Activated CD8-positive, alpha-beta T cell treated with anti-CD3 and anti-CD28 coated beads for 36 hours (primary cell): ENCODE measurements at regions not wholly inside any gene's neighbourhood (a gene's known extent, or its start where the extent isn't known, plus 50 kb on each side); places are given as distances from the start of the nearest gene placed in this dataset.
"Not testable (repeated sequence)": the region's sequence is repeated elsewhere in the genome, so short reads cannot be mapped to it uniquely, and the experiment has no call there.

Experiments
- ATAC-seq: fragments of 200-7000 bp; cut with Tn5 transposase; one replicate; pipeline ENCODE4 v1.10.0; 2021; ENCODE audit warnings: mild to moderate bottlenecking, moderate library complexity
- CTCF ChIA-PET: fragments of 350-600 bp; sonication (Branson Sonifier 250); formaldehyde crosslinking; loops from one replicate; lab custom pipeline; 2021; ENCODE audit warnings: antibody characterized with exemption; lab: Charles Lee
- POLR2A ChIA-PET: fragments of 350-600 bp; sonication (Branson Sonifier 250); formaldehyde crosslinking; loops from one replicate; lab custom pipeline; 2021; ENCODE audit warnings: antibody characterized with exemption; lab: Charles Lee
- DNase-seq: peaks from one replicate; pipeline ENCODE4 v3.0.0-alpha.2; 2020
- H3K27ac Mint-ChIP-seq: one replicate; pipeline ENCODE4 v1.8.0; 2021; ENCODE audit warnings: mild to moderate bottlenecking, mixed read lengths
- H3K27me3 Mint-ChIP-seq: one replicate; pipeline ENCODE4 v1.8.0; 2021; ENCODE audit warnings: mixed read lengths
- H3K36me3 Mint-ChIP-seq: one replicate; pipeline ENCODE4 v1.8.0; 2021; ENCODE audit warnings: low read depth, mixed read lengths
- H3K4me1 Mint-ChIP-seq: one replicate; pipeline ENCODE4 v1.8.0; 2021; ENCODE audit warnings: low read depth, mixed read lengths
- H3K4me3 Mint-ChIP-seq: one replicate; pipeline ENCODE4 v1.8.0; 2021; ENCODE audit warnings: mild to moderate bottlenecking, moderate library complexity, mixed read lengths
- H3K9me3 Mint-ChIP-seq: one replicate; pipeline ENCODE4 v1.8.0; 2021; ENCODE audit warnings: mixed read lengths
- intact Hi-C: fragments of 100-400 bp; cut with micrococcal nuclease; formaldehyde crosslinking; loops from one replicate; pipeline ENCODE4 v1.10.0; 2022
- TF ChIP-seq, protein P1 (sequence below): fragments of 200-600 bp; IDR thresholded peaks from one replicate; pipeline ENCODE4 v1.8.0; 2022; ENCODE audit warnings: antibody characterized with exemption, mild to moderate bottlenecking

DNA sequence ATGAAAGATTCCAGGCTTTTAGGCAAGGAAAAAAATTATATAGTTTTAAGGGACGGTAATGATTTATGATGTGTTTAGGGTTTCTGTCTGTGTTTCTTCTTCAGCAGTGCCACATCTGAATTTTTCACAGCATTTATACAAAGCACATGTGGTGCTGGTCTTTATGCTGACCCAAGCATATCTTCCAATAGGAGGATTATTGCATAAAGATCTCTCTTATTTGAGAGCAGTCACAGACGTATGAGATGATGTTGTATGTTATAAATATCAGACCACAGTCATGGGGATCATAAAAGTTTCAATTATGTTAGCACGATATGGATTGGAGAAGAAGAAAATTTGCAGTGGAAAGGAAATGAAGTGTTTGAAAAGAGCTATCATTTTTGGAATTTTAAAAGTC lies 150.9 kb downstream of the RASEF start:
- Mint-ChIP-seq H3K27ac (no peak overlapping the region), H3K4me3 (no peak overlapping the region), H3K9me3 (peaks cover 15% of the 10 kb centered on the region), H3K36me3 (no peaks in the 10 kb centered on the region), H3K4me1 (no peaks in the 10 kb centered on the region), H3K27me3 (no peaks in the 10 kb centered on the region)
- DNase-seq (no peak), ATAC-seq (no peak)
- ChIA-PET CTCF (no interaction called here), POLR2A (no interaction called here)
- TF ChIP-seq, protein P1, sequence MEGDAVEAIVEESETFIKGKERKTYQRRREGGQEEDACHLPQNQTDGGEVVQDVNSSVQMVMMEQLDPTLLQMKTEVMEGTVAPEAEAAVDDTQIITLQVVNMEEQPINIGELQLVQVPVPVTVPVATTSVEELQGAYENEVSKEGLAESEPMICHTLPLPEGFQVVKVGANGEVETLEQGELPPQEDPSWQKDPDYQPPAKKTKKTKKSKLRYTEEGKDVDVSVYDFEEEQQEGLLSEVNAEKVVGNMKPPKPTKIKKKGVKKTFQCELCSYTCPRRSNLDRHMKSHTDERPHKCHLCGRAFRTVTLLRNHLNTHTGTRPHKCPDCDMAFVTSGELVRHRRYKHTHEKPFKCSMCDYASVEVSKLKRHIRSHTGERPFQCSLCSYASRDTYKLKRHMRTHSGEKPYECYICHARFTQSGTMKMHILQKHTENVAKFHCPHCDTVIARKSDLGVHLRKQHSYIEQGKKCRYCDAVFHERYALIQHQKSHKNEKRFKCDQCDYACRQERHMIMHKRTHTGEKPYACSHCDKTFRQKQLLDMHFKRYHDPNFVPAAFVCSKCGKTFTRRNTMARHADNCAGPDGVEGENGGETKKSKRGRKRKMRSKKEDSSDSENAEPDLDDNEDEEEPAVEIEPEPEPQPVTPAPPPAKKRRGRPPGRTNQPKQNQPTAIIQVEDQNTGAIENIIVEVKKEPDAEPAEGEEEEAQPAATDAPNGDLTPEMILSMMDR, result no peak
- intact Hi-C loops, result no loop called here

- intact Hi-C loops, result no loop called here
- Mint-ChIP-seq H3K4me1 (no peaks in the 10 kb centered on the region), H3K4me3 (no peak overlapping the region), H3K27ac (no peak overlapping the region), H3K27me3 (no peaks in the 10 kb centered on the region), H3K9me3 (peaks cover 17% of the 10 kb centered on the region), H3K36me3 (no peaks in the 10 kb centered on the region)
- TF ChIP-seq, protein P1, result no peak
- ChIA-PET POLR2A (no interaction called here), CTCF (no interaction called here)
- ATAC-seq (no peak), DNase-seq (no peak)
Observed at GRCh38 chr9:82912645-82913044, 150.3 kb downstream of the RASEF start.

GRCh38 chr9:82916238-82916637 lies 146.7 kb downstream of the RASEF start:
- CTCF ChIA-PET, H3K27me3 Mint-ChIP-seq, DNase-seq, ATAC-seq, POLR2A ChIA-PET, H3K4me1 Mint-ChIP-seq, H3K4me3 Mint-ChIP-seq, intact Hi-C loops, H3K27ac Mint-ChIP-seq, H3K36me3 Mint-ChIP-seq: not testable (repeated sequence)
- H3K9me3 Mint-ChIP-seq, result peaks cover 17% of the 10 kb centered on the region

DNA sequence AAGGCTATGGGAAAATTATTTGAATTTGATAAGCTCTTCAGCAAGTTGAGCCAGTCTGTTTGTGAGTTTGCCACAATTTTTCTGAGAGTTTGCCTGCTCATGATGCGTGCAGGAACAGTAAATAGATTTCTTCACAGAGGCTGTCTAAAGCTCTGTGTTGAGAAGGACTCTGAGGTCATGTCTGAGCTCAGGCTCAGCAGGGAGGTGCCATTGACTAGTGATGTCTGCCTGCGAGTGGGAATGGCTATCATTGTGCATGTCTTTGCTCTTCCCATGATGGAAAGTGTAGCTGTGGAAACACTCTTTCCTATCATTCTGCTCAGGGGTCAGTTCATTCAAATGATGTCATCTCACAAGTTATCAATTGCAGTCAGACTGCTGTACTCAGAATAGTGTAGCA lies 142.8 kb downstream of the RASEF start:
- no peaks in the 10 kb centered on the region for H3K36me3 Mint-ChIP-seq
- ChIA-PET CTCF (interaction anchor here (0.5 kb wide), 1 partner anchor 13 kb away, joined by 3 read pairs; no protein-coding TSS in a partner anchor), POLR2A (no interaction called here)
- intact Hi-C loops, result no loop called here
- no peaks in the 10 kb centered on the region for H3K27me3 Mint-ChIP-seq
- peaks cover 14% of the 10 kb centered on the region for H3K9me3 Mint-ChIP-seq
- TF ChIP-seq, protein P1, result no peak
- no peaks in the 10 kb centered on the region for H3K4me1 Mint-ChIP-seq
- no peak for ATAC-seq
- no peak for DNase-seq
- no peak overlapping the region for H3K27ac Mint-ChIP-seq
- no peak overlapping the region for H3K4me3 Mint-ChIP-seq

- ChIA-PET CTCF (no interaction called here), POLR2A (no interaction called here)
- TF ChIP-seq, protein P1, result no peak
- intact Hi-C loops, result no loop called here
- Mint-ChIP-seq H3K9me3 (no peaks in the 10 kb centered on the region), H3K27ac (no peak overlapping the region), H3K4me3 (no peak overlapping the region), H3K36me3 (no peaks in the 10 kb centered on the region), H3K27me3 (no peaks in the 10 kb centered on the region), H3K4me1 (no peaks in the 10 kb centered on the region)
- ATAC-seq (no peak), DNase-seq (no peak)
Observed at GRCh38 chr9:82922686-82923085, 140.3 kb downstream of the RASEF start.
